ENCODE measurements at regions not wholly inside any gene's neighbourhood (a gene's known extent, or its start where the extent isn't known, plus 50 kb on each side); places are given as distances from the start of the nearest gene placed in this dataset.

DNA sequence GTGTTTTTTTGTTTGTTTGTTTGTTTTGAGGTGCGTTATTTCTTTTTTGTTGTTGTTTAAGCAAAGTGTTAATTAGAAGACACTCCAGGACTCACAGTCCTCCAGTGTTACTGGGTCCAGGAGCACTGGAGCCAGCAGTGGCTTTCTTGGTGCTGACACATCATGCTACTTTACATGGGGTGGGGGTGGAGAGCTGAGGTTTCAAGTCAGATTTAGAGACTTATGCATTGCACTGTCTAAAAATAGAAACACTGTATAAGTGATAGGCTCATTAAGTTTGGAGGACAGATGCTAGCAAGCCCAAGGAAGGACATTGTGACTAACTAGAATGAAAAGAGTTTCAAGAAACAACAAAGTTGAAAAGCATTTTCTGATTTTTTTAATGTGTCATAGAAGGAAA lies 2209.2 kb downstream of the MAT2B start:
- Histone ChIP-seq H3K9me3 (ENCODE audit: control insufficient read depth, low read length) (no peaks in the 10 kb centered on the region), H3K4me1 (ENCODE audit: control insufficient read depth, insufficient read depth, low read length) (no peaks in the 10 kb centered on the region), H3K27me3 (ENCODE audit: control insufficient read depth, insufficient read depth, low read length, poor library complexity, severe bottlenecking) (no peaks in the 10 kb centered on the region), H3K4me3 (ENCODE audit: insufficient read depth, low read depth, low read length) (no peak overlapping the region), H3K36me3 (ENCODE audit: control insufficient read depth, insufficient read depth, low read length) (no peaks in the 10 kb centered on the region), H3K27ac (ENCODE audit: insufficient read depth, low read depth, low read length, poor library complexity, severe bottlenecking) (no peak overlapping the region)
- 88 to 95% methylated on average over 1 of the region's 1 CpG for WGBS, 2 experiments

DNA sequence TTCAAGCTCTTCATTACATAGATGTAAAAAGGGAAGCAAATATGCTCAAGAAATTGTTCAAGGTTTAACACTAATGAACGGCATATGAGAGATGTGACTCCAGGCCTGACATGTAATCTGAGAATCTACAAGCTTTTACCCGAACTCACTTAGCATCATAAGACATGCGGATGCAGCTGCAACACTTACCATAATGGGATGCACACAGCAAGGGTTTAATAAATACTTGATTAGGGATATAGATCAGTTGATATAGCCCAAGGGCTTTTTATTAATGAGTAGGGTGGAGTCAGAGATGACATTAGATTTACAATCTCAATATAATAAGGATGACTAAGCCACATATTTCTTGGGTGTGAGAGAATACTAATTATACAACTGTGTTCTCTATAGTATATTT lies 2215.5 kb downstream of the MAT2B start:
- no peaks in the 10 kb centered on the region for H3K9me3 ChIP-seq (ENCODE audit: control insufficient read depth, low read length)
- H3K27ac ChIP-seq (ENCODE audit: insufficient read depth, low read depth, low read length, poor library complexity, severe bottlenecking) = no peak overlapping the region
- no peaks in the 10 kb centered on the region for H3K27me3 ChIP-seq (ENCODE audit: control insufficient read depth, insufficient read depth, low read length, poor library complexity, severe bottlenecking)
- no peak overlapping the region for H3K4me3 ChIP-seq (ENCODE audit: insufficient read depth, low read depth, low read length)
- 96 to 98% methylated on average over 3 of the region's 3 CpGs for WGBS, 2 experiments
- no peaks in the 10 kb centered on the region for H3K36me3 ChIP-seq (ENCODE audit: control insufficient read depth, insufficient read depth, low read length)
- peaks cover 6% of the 10 kb centered on the region for H3K4me1 ChIP-seq (ENCODE audit: control insufficient read depth, insufficient read depth, low read length)

- no peak overlapping the region for H3K4me3 ChIP-seq (ENCODE audit: insufficient read depth, low read depth, low read length)
- H3K9me3 ChIP-seq (ENCODE audit: control insufficient read depth, low read length) = no peaks in the 10 kb centered on the region
- no peaks in the 10 kb centered on the region for H3K36me3 ChIP-seq (ENCODE audit: control insufficient read depth, insufficient read depth, low read length)
- WGBS, 2 experiments = 95 to 97% methylated on average over 2 of the region's 2 CpGs
- no peak overlapping the region for H3K27ac ChIP-seq (ENCODE audit: insufficient read depth, low read depth, low read length, poor library complexity, severe bottlenecking)
- H3K27me3 ChIP-seq (ENCODE audit: control insufficient read depth, insufficient read depth, low read length, poor library complexity, severe bottlenecking) = no peaks in the 10 kb centered on the region
- peaks cover 6% of the 10 kb centered on the region for H3K4me1 ChIP-seq (ENCODE audit: control insufficient read depth, insufficient read depth, low read length)
These were observed 2217.0 kb downstream of the MAT2B start for GRCh38 chr5:165722401-165722800.

DNA sequence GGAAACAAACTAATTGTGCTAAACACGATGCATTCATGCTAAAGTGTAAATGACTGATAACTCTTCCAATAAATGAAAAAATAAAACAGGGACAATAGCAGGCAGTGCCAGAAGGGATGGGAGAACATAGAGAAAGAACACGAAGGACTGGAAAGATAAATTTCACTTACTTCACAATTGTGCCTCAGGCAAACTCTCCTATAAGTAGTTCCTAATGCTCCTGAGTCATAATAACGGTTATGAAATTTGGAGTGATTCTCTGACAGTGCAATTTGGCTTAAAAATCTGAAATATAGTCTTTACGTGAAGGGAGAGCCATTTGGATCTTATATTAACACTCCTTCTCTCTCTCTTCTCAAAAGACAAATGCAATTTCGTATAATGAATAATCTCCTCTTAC lies 2218.5 kb downstream of the MAT2B start:
- WGBS, 2 experiments = 88 to 96% methylated on average over 4 to 5 of the region's 5 CpGs
- Histone ChIP-seq H3K9me3 (ENCODE audit: control insufficient read depth, low read length) (no peaks in the 10 kb centered on the region), H3K4me3 (ENCODE audit: insufficient read depth, low read depth, low read length) (no peak overlapping the region), H3K36me3 (ENCODE audit: control insufficient read depth, insufficient read depth, low read length) (no peaks in the 10 kb centered on the region), H3K4me1 (ENCODE audit: control insufficient read depth, insufficient read depth, low read length) (peaks cover 6% of the 10 kb centered on the region), H3K27me3 (ENCODE audit: control insufficient read depth, insufficient read depth, low read length, poor library complexity, severe bottlenecking) (no peaks in the 10 kb centered on the region), H3K27ac (ENCODE audit: insufficient read depth, low read depth, low read length, poor library complexity, severe bottlenecking) (no peak overlapping the region)

- Histone ChIP-seq H3K4me1 (ENCODE audit: control insufficient read depth, insufficient read depth, low read length) (no peaks in the 10 kb centered on the region), H3K36me3 (ENCODE audit: control insufficient read depth, insufficient read depth, low read length) (no peaks in the 10 kb centered on the region), H3K9me3 (ENCODE audit: control insufficient read depth, low read length) (no peaks in the 10 kb centered on the region), H3K27me3 (ENCODE audit: control insufficient read depth, insufficient read depth, low read length, poor library complexity, severe bottlenecking) (no peaks in the 10 kb centered on the region), H3K4me3 (ENCODE audit: insufficient read depth, low read depth, low read length) (no peak overlapping the region), H3K27ac (ENCODE audit: insufficient read depth, low read depth, low read length, poor library complexity, severe bottlenecking) (no peak overlapping the region)
- whole genome bisulfite sequencing, 2 experiments = 90 to 94% methylated on average over 2 of the region's 2 CpGs
These were observed 2223.0 kb downstream of the MAT2B start for GRCh38 chr5:165728425-165728824.

DNA sequence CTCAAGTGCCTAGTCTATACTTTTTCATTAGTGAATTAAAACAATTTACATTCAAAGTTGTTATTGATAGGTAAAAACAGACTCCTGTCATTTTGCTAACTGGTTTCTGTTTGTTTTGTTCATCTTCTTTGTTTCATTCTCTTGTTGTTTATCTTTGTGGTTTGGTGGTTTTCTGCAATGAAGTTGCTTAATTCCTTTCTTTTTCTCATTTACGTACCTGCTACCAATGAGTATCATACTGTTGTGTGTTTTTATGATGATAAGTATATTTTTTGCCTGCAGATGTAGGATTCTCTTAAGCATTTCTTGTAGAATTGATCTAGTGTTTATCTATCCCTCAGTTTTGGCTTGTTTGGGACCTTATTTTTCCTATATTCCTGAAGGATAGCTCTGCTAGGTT lies 2230.0 kb downstream of the MAT2B start:
- Histone ChIP-seq H3K36me3 (ENCODE audit: control insufficient read depth, insufficient read depth, low read length) (no peaks in the 10 kb centered on the region), H3K27me3 (ENCODE audit: control insufficient read depth, insufficient read depth, low read length, poor library complexity, severe bottlenecking) (no peaks in the 10 kb centered on the region), H3K9me3 (ENCODE audit: control insufficient read depth, low read length) (no peaks in the 10 kb centered on the region), H3K27ac (ENCODE audit: insufficient read depth, low read depth, low read length, poor library complexity, severe bottlenecking) (no peak overlapping the region), H3K4me1 (ENCODE audit: control insufficient read depth, insufficient read depth, low read length) (no peaks in the 10 kb centered on the region), H3K4me3 (ENCODE audit: insufficient read depth, low read depth, low read length) (no peak overlapping the region)
- 86% methylated on average over 1 of the region's 1 CpG; no CpG with 5 or more reads in 1 of the 2 experiments for WGBS, 2 experiments

GRCh38 chr5:165739079-165739741 lies 2233.8 kb downstream of the MAT2B start:
- H3K9me3 ChIP-seq (ENCODE audit: control insufficient read depth, low read length) = no peaks in the 10 kb centered on the region
- no peak overlapping the region for H3K4me3 ChIP-seq (ENCODE audit: insufficient read depth, low read depth, low read length)
- no peaks in the 10 kb centered on the region for H3K27me3 ChIP-seq (ENCODE audit: control insufficient read depth, insufficient read depth, low read length, poor library complexity, severe bottlenecking)
- H3K4me1 ChIP-seq (ENCODE audit: control insufficient read depth, insufficient read depth, low read length) = no peaks in the 10 kb centered on the region
- no peaks in the 10 kb centered on the region for H3K36me3 ChIP-seq (ENCODE audit: control insufficient read depth, insufficient read depth, low read length)
- WGBS, 2 experiments = 80 to 82% methylated on average over 6 to 8 of the region's 8 CpGs
- H3K27ac ChIP-seq (ENCODE audit: insufficient read depth, low read depth, low read length, poor library complexity, severe bottlenecking) = no peak overlapping the region

DNA sequence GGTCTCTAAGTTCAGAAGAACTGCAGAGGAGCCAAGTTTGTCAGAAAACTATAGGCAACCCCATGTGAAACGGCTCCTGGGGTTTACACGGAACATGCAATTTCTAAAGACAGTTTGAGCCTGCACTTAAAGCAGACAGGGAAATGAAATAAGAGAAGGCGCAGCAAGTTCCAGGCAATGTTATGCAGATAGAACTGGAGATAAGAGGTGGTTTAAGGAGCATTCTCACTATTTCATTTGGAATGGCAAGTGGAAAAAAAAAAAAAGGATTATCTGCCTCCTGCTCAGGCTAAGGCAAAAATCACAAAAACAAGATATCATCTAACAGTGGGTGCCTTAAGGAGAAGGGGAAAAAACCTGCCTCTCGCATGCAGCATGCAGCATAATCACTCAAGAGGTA lies 2252.4 kb downstream of the MAT2B start:
- WGBS, 2 experiments = 68 to 73% methylated on average over 3 of the region's 4 CpGs
- no peak overlapping the region for H3K4me3 ChIP-seq (ENCODE audit: insufficient read depth, low read depth, low read length)
- H3K27ac ChIP-seq (ENCODE audit: insufficient read depth, low read depth, low read length, poor library complexity, severe bottlenecking) = no peak overlapping the region
- no peaks in the 10 kb centered on the region for H3K9me3 ChIP-seq (ENCODE audit: control insufficient read depth, low read length)
- H3K4me1 ChIP-seq (ENCODE audit: control insufficient read depth, insufficient read depth, low read length) = no peaks in the 10 kb centered on the region
- H3K36me3 ChIP-seq (ENCODE audit: control insufficient read depth, insufficient read depth, low read length) = no peaks in the 10 kb centered on the region
- H3K27me3 ChIP-seq (ENCODE audit: control insufficient read depth, insufficient read depth, low read length, poor library complexity, severe bottlenecking) = no peaks in the 10 kb centered on the region

- Histone ChIP-seq H3K27me3 (ENCODE audit: control insufficient read depth, insufficient read depth, low read length, poor library complexity, severe bottlenecking) (no peaks in the 10 kb centered on the region), H3K4me1 (ENCODE audit: control insufficient read depth, insufficient read depth, low read length) (no peaks in the 10 kb centered on the region), H3K4me3 (ENCODE audit: insufficient read depth, low read depth, low read length) (no peak overlapping the region), H3K27ac (ENCODE audit: insufficient read depth, low read depth, low read length, poor library complexity, severe bottlenecking) (no peak overlapping the region), H3K9me3 (ENCODE audit: control insufficient read depth, low read length) (no peaks in the 10 kb centered on the region), H3K36me3 (ENCODE audit: control insufficient read depth, insufficient read depth, low read length) (no peaks in the 10 kb centered on the region)
- 75 to 95% methylated on average over 2 of the region's 2 CpGs for WGBS, 2 experiments
These were observed 2269.7 kb downstream of the MAT2B start for GRCh38 chr5:165775111-165775510.

DNA sequence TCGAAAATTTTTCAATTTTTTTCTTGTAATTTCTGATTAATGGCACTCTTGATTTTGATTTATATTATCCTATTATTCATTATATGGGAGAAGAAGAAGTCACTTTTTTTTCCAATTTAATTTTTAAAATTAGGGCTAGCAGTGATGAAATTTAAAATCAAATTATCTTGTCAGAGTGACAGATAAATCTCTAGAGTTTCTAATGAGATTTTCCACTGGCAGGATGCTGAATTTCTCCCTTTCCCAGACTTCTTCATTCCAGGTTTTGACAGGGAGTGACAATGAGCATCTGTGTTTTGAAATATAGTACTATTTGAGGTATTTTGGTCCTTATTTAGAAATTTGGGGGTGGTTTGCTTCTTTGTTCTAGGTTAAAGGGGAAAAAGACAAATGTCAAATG lies 2274.1 kb downstream of the MAT2B start:
- Histone ChIP-seq H3K36me3 (ENCODE audit: control insufficient read depth, insufficient read depth, low read length) (no peaks in the 10 kb centered on the region), H3K27me3 (ENCODE audit: control insufficient read depth, insufficient read depth, low read length, poor library complexity, severe bottlenecking) (no peaks in the 10 kb centered on the region), H3K9me3 (ENCODE audit: control insufficient read depth, low read length) (no peaks in the 10 kb centered on the region), H3K27ac (ENCODE audit: insufficient read depth, low read depth, low read length, poor library complexity, severe bottlenecking) (no peak overlapping the region), H3K4me3 (ENCODE audit: insufficient read depth, low read depth, low read length) (no peak overlapping the region), H3K4me1 (ENCODE audit: control insufficient read depth, insufficient read depth, low read length) (no peaks in the 10 kb centered on the region)
- WGBS, 2 experiments = 100% methylated on average over 1 of the region's 1 CpG; no CpG with 5 or more reads in 1 of the 2 experiments

DNA sequence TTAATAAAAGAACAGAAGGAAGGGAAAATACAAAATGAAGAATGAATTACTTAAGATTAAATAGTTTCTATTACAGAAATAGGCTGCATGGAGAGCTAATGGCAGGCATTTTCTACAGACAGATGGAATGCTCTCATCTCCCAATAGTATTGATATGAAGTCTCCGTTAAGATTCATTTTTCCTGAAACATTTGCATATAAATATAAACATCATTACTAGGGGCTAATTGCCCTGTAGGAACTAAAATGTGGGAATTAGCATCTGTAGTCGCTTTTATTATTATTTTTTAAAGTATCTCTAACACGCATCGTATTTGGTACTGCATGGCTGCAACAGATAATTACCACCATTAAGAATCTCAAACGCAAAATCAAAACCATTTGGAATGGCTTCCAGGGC lies 2275.5 kb downstream of the MAT2B start:
- Histone ChIP-seq H3K4me3 (ENCODE audit: insufficient read depth, low read depth, low read length) (no peak overlapping the region), H3K36me3 (ENCODE audit: control insufficient read depth, insufficient read depth, low read length) (no peaks in the 10 kb centered on the region), H3K4me1 (ENCODE audit: control insufficient read depth, insufficient read depth, low read length) (no peaks in the 10 kb centered on the region), H3K27ac (ENCODE audit: insufficient read depth, low read depth, low read length, poor library complexity, severe bottlenecking) (no peak overlapping the region), H3K27me3 (ENCODE audit: control insufficient read depth, insufficient read depth, low read length, poor library complexity, severe bottlenecking) (no peaks in the 10 kb centered on the region), H3K9me3 (ENCODE audit: control insufficient read depth, low read length) (no peaks in the 10 kb centered on the region)
- 77 to 97% methylated on average over 3 to 5 of the region's 5 CpGs for WGBS, 2 experiments

Measured in ectodermal cell (in vitro differentiated cells).